AML-193 (cell line): ENCODE measurements at regions not wholly inside any gene's neighbourhood (a gene's known extent, or its start where the extent isn't known, plus 50 kb on each side); places are given as distances from the start of the nearest gene placed in this dataset.
"Not testable (repeated sequence)": the region's sequence is repeated elsewhere in the genome, so short reads cannot be mapped to it uniquely, and the experiment has no call there.

Experiments
- DNase-seq, 2 experiments: peaks; one replicate each; lab custom pipeline; 2025; lab: John Stamatoyannopoulos, UW

DNA sequence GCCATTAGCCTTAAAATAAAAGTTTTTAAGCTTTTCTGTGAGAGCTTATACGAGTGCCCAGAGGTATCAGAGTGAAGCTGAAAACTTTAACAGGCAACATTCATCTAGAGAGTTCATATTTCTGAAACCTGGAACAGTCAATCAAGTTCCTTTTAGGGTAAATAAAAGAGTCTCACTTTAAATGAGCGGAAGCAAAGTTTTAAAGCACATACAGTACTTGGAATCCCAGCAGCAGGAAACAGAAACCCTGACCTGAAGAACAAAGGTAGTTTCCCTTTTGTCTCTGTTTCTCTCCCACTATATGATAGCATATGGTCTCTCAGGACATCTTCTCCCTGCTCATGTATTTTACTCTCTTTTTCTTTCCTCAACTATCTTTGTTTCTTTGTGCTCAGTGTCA, 153.0 kb downstream of the ASB9 start:
- DNase-seq = no peak

GRCh38 chrX:15114743-15115566, 154.9 kb downstream of the ASB9 start:
- DNase-seq = no peak

DNA sequence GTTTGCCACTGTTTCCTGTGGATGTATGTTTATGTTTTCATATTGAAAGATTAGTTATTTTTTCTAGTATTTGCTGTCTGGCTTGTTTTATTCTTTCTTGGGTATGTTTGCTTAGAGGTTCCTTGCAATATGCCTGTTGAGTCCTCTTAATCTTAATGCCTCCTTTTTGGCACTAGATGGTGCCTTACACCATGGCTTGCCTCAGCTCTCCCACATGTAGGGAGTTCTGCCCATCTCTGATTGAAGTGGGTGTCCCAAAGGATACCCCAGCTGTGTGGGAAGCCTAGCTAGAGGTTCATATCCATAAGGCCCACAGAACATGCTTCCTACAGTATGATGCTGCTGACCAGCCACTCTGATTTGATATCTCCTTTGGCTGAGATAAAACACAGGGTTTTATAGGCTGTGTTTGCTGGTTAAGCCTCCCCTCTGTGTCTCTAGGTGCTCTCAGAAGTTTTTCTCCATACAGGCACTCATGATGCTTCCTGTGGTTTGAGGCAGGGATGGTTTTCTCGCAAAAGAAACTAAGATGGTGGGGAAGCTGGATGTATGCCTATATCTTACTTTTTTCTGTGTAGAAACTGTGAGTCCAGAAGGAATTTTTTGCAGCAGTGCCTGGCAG, 162.4 kb downstream of the ASB9 start:
- no peak for DNase-seq

GRCh38 chrX:15098505-15098904, 171.4 kb downstream of the ASB9 start:
- no peak for DNase-seq

DNA sequence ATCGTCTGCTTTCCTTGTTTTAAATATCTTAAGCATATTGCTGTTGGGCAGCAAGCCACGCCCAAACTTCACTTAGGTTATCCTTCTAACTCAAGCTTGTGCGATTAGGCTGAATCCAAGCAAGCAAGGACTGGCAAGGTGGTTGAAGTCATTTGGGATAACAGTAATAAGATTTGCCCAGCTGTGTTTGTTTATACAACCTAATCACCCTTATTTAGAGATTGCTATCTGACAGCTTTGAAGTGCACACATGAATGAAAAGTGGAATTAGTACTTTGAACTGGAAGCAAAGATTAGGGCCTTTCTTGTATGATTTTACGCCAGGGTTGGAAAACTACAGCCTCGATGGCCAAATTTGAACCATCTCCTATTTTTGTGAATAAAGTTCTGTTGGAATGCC, 182.1 kb downstream of the ASB9 start:
- DNase-seq = no peak

DNA sequence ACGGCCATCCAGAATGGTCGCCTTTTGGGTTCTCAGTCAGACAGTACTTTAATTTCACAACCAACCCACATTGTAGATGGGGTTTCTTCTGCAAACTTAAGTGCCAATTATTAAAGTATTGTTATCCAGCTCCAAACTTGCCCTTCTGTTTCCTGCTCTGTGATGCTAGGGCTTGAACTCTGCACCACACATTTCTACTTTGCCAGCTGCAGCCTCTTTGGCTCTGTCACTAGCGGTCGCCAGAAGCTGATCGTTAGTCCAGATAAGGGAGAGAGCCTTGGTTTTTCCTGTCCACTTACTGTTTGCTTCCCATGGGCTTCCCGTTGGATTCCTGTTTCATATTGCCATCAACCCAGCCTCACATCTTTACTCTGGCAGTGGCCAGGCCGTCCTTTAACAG, 196.6 kb downstream of the ASB9 start:
- DNase-seq = no peak

DNA sequence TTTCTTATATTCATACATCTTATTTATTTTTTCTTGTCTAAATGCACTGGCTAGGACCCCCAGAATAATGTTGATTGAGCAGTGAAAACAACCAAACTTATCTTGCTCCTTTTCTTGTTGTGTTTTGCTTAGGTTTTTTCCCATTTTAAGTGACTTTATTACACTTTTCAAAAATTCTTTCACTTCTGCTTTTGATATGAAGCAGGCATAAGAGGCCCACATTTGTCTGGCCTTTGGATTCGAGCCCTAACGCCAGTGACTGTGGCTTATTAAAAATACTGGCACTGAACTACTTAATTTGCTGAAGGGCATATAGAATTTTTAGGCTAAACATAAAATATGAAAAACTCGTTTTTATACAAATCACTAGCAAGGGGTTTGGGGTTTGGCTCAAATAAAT, 197.0 kb downstream of the ASB9 start:
- DNase-seq = no peak

GRCh38 chrX:15072259-15072658, 197.6 kb downstream of the ASB9 start:
- DNase-seq = no peak

DNA sequence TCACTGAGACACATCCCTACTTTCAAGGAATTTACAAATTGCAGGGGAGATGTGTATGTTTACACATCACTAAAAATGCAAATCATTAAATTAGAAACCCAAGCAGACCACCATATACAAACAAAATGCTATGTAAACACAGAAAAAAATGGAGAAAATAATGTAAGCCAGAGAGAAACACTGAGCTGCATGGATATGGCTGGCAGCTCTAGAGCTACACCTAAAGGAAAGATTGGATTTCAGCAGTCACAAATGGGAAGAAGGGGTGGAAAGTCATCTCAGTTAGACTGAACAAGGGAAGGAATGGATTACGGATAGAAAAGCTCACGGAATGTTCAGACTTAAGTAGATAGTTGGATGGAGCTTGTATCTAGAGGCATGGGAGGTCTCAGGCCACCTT, 186.3 kb downstream of the MOSPD2 start:
- DNase-seq = no peak

- DNase-seq = no peak
Measured at GRCh38 chrX:15056044-15056443, 182.8 kb downstream of the MOSPD2 start.

GRCh38 chrX:15055146-15055930, 182.1 kb downstream of the MOSPD2 start:
- DNase-seq = no peak

- DNase-seq = no peak
Measured at GRCh38 chrX:15050395-15050794, 177.2 kb downstream of the MOSPD2 start.

DNA sequence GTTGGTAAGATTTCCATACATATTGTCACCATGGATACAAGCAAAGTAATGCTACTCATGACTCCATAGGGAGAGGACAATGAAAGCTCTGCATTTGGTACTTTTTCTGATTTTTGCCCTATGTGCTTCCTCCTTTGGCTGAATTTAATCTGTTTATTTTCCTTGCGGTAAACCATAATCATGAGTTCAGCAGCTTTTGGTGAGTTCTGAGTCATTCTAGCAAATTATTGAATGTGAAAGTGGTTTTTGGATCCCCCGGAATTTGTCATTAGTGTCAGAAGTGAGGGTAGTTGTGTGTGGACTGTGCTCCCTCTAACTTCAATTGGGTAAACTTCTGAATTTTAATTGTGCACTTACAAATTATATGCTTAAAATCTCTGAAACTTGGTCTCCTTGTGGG, 170.3 kb downstream of the MOSPD2 start:
- DNase-seq = no peak

GRCh38 chrX:15033917-15034316, 160.7 kb downstream of the MOSPD2 start:
- DNase-seq = no peak

GRCh38 chrX:15017491-15017890, 144.3 kb downstream of the MOSPD2 start:
- no peak for DNase-seq

DNA sequence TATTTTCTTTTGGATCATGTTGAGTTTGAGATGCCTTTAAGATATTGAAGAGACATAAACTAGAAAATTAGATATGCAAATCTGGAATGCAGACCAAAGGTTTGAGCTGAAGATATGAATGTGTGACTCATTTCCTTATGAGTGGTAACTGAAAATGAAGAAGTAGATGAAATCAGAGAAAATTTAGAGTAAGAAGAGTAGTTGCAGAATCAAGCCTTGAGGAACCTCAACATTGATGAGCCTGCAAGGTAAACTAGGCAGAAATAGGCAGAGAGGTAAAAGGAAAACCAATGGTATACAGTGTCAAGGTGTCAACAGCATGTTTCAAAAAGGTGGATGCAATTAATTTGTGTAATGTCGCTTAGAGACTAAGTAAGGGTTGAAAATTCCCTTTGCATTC, 142.8 kb downstream of the MOSPD2 start:
- DNase-seq = no peak

- no peak for DNase-seq
Measured at GRCh38 chrX:15014281-15014680, 141.1 kb downstream of the MOSPD2 start.

DNA sequence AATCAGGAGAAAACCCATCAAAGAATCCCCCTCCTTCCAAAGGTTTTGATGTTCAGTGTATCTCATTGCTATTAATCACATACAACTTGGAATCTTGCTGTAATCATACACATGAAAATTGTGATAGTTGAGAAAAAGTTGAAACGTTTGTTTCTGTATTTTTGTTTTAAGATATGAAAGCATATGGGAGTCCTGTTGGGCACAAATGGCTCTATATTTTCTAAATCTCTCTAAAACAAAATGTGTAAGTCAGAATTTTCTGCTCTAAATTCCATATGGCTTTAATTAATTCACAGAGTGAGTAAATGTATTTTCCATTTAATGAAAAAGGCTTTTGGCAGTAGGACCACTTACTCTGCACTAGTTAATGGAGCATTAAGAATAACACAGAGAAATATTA, 140.2 kb downstream of the MOSPD2 start:
- no peak for DNase-seq

GRCh38 chrX:14997271-14997670, 124.0 kb downstream of the MOSPD2 start:
- DNase-seq = no peak

DNA sequence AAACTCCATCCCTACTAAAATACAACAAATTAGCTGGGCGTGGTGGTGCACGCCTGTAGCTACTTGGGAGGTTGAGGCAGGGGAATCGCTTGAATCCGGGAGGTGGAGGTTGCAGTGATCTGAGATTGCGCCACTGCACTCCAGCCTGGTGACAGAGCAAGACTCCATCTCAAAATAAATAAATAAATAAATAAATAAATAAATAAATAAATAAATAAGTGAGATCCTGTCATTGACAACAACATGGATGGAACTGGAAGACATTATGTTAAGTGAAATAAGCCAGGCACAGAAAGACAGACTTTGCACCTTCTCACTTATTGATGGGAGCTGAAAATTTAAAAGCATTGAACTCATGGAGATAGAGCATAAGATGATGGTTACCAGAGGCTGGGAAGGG, 111.2 kb downstream of the MOSPD2 start:
- DNase-seq = not testable (repeated sequence)
